ENCODE measurements at regions not wholly inside any gene's neighbourhood (a gene's known extent, or its start where the extent isn't known, plus 50 kb on each side); places are given as distances from the start of the nearest gene placed in this dataset.

GRCh38 chr1:58430421-58431275, 115.9 kb downstream of the OMA1 start:
- TF ChIP-seq CTCF (IDR thresholded peaks at IDR 0.05; ENCODE audit: low read depth, low read length, missing control alignments) = no peak
- DNase-seq (ENCODE audit: low read depth) = no peak
- in situ Hi-C loops (cut with HindIII; ENCODE audit: low sequenced_read_pairs) = no loop called here
- no peak overlapping the region for H3K4me3 ChIP-seq (ENCODE audit: low read depth, low read length)

DNA sequence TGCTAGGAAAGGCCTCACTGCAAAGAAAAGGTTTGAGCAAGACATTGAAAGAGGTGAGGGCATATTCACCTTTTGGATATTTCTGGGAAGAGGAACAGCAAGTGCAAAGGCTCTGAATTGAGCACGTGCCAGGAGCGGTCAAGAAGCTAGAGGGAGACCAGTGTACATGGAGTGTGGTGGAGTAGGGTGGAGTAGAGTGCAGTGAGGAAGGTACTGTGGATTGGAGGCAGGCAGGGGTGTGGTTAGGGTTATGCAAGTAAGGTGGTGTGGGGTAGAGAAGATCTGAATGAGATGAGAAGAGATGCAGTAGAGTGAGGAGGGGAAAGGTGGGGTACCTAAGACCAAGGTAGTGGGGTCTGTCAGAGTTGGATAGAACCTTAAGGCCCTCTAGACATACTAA, 119.6 kb downstream of the OMA1 start:
- H3K4me3 ChIP-seq (ENCODE audit: low read depth, low read length) = no peak overlapping the region
- in situ Hi-C loops (cut with HindIII; ENCODE audit: low sequenced_read_pairs) = no loop called here
- no peak for TF ChIP-seq CTCF (IDR thresholded peaks at IDR 0.05; ENCODE audit: low read depth, low read length, missing control alignments)
- DNase-seq (ENCODE audit: low read depth) = no peak

GRCh38 chr1:58422436-58422835, 124.1 kb downstream of the OMA1 start:
- H3K4me3 ChIP-seq (ENCODE audit: low read depth, low read length) = no peak overlapping the region
- in situ Hi-C loops (cut with HindIII; ENCODE audit: low sequenced_read_pairs) = no loop called here
- DNase-seq (ENCODE audit: low read depth) = no peak
- no peak for TF ChIP-seq CTCF (IDR thresholded peaks at IDR 0.05; ENCODE audit: low read depth, low read length, missing control alignments)

- no peak overlapping the region for H3K4me3 ChIP-seq (ENCODE audit: low read depth, low read length)
- TF ChIP-seq CTCF (IDR thresholded peaks at IDR 0.05; ENCODE audit: low read depth, low read length, missing control alignments) = no peak
- DNase-seq (ENCODE audit: low read depth) = no peak
- in situ Hi-C loops (cut with HindIII; ENCODE audit: low sequenced_read_pairs) = no loop called here
Measured at GRCh38 chr1:58418283-58419228, 128.0 kb downstream of the OMA1 start.

GRCh38 chr1:58412071-58412580, 134.4 kb downstream of the OMA1 start:
- in situ Hi-C loops (cut with HindIII; ENCODE audit: low sequenced_read_pairs) = no loop called here
- H3K4me3 ChIP-seq (ENCODE audit: low read depth, low read length) = no peak overlapping the region
- no peak for TF ChIP-seq CTCF (IDR thresholded peaks at IDR 0.05; ENCODE audit: low read depth, low read length, missing control alignments)
- no peak for DNase-seq (ENCODE audit: low read depth)

GRCh38 chr1:58409890-58410289, 136.6 kb downstream of the OMA1 start:
- no peak for TF ChIP-seq CTCF (IDR thresholded peaks at IDR 0.05; ENCODE audit: low read depth, low read length, missing control alignments)
- DNase-seq (ENCODE audit: low read depth) = peak; percentile 83
- H3K4me3 ChIP-seq (ENCODE audit: low read depth, low read length) = no peak overlapping the region
- in situ Hi-C loops (cut with HindIII; ENCODE audit: low sequenced_read_pairs) = no loop called here

All from astrocyte of the cerebellum (primary cell).